Activated CD8-positive, alpha-beta T cell treated with anti-CD3 and anti-CD28 coated beads for 36 hours (primary cell): ENCODE measurements at regions not wholly inside any gene's neighbourhood (a gene's known extent, or its start where the extent isn't known, plus 50 kb on each side); places are given as distances from the start of the nearest gene placed in this dataset.

Experiments used
- ATAC-seq: fragments of 200-7000 bp; cut with Tn5 transposase; one replicate; pipeline ENCODE4 v1.10.0; 2021; ENCODE audit warnings: mild to moderate bottlenecking, moderate library complexity
- CTCF ChIA-PET: fragments of 350-600 bp; sonication (Branson Sonifier 250); formaldehyde crosslinking; loops from one replicate; lab custom pipeline; 2021; ENCODE audit warnings: antibody characterized with exemption; lab: Charles Lee
- POLR2A ChIA-PET: fragments of 350-600 bp; sonication (Branson Sonifier 250); formaldehyde crosslinking; loops from one replicate; lab custom pipeline; 2021; ENCODE audit warnings: antibody characterized with exemption; lab: Charles Lee
- DNase-seq: peaks from one replicate; pipeline ENCODE4 v3.0.0-alpha.2; 2020
- H3K27ac Mint-ChIP-seq: one replicate; pipeline ENCODE4 v1.8.0; 2021; ENCODE audit warnings: mild to moderate bottlenecking, mixed read lengths
- H3K27me3 Mint-ChIP-seq: one replicate; pipeline ENCODE4 v1.8.0; 2021; ENCODE audit warnings: mixed read lengths
- H3K36me3 Mint-ChIP-seq: one replicate; pipeline ENCODE4 v1.8.0; 2021; ENCODE audit warnings: low read depth, mixed read lengths
- H3K4me1 Mint-ChIP-seq: one replicate; pipeline ENCODE4 v1.8.0; 2021; ENCODE audit warnings: low read depth, mixed read lengths
- H3K4me3 Mint-ChIP-seq: one replicate; pipeline ENCODE4 v1.8.0; 2021; ENCODE audit warnings: mild to moderate bottlenecking, moderate library complexity, mixed read lengths
- H3K9me3 Mint-ChIP-seq: one replicate; pipeline ENCODE4 v1.8.0; 2021; ENCODE audit warnings: mixed read lengths
- intact Hi-C: fragments of 100-400 bp; cut with micrococcal nuclease; formaldehyde crosslinking; loops from one replicate; pipeline ENCODE4 v1.10.0; 2022
- TF ChIP-seq, protein P1 (sequence below): fragments of 200-600 bp; IDR thresholded peaks from one replicate; pipeline ENCODE4 v1.8.0; 2022; ENCODE audit warnings: antibody characterized with exemption, mild to moderate bottlenecking

- TF ChIP-seq, protein P1, sequence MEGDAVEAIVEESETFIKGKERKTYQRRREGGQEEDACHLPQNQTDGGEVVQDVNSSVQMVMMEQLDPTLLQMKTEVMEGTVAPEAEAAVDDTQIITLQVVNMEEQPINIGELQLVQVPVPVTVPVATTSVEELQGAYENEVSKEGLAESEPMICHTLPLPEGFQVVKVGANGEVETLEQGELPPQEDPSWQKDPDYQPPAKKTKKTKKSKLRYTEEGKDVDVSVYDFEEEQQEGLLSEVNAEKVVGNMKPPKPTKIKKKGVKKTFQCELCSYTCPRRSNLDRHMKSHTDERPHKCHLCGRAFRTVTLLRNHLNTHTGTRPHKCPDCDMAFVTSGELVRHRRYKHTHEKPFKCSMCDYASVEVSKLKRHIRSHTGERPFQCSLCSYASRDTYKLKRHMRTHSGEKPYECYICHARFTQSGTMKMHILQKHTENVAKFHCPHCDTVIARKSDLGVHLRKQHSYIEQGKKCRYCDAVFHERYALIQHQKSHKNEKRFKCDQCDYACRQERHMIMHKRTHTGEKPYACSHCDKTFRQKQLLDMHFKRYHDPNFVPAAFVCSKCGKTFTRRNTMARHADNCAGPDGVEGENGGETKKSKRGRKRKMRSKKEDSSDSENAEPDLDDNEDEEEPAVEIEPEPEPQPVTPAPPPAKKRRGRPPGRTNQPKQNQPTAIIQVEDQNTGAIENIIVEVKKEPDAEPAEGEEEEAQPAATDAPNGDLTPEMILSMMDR = no peak
- no peak overlapping the region for H3K27ac Mint-ChIP-seq
- ChIA-PET CTCF (no interaction called here), POLR2A (no interaction called here)
- intact Hi-C loops = no loop called here
- no peak for ATAC-seq
- H3K9me3 Mint-ChIP-seq = peaks cover 10% of the 10 kb centered on the region
- H3K27me3 Mint-ChIP-seq = peaks cover 9% of the 10 kb centered on the region
- DNase-seq = no peak
- H3K36me3 Mint-ChIP-seq = peaks cover 3% of the 10 kb centered on the region
- no peaks in the 10 kb centered on the region for H3K4me1 Mint-ChIP-seq
- H3K4me3 Mint-ChIP-seq = no peak overlapping the region
Observed at GRCh38 chr14:103201801-103202200, 78.5 kb downstream of the TNFAIP2 start.

- TF ChIP-seq, protein P1 = no peak
- ATAC-seq (no peak), DNase-seq (no peak)
- H3K27me3 Mint-ChIP-seq = peaks cover 29% of the 10 kb centered on the region
- CTCF ChIA-PET = no interaction called here
- POLR2A ChIA-PET = no interaction called here
- intact Hi-C loops = no loop called here
- no peak overlapping the region for H3K4me3 Mint-ChIP-seq
- H3K27ac Mint-ChIP-seq = no peak overlapping the region
- H3K9me3 Mint-ChIP-seq = peaks cover 10% of the 10 kb centered on the region
- H3K36me3 Mint-ChIP-seq = peaks cover 3% of the 10 kb centered on the region
- peaks cover 2% of the 10 kb centered on the region for H3K4me1 Mint-ChIP-seq
Observed at GRCh38 chr14:103204852-103205540, 81.7 kb downstream of the TNFAIP2 start.

- TF ChIP-seq, protein P1 = no peak
- Mint-ChIP-seq H3K36me3 (peaks cover 3% of the 10 kb centered on the region), H3K27me3 (peaks cover 32% of the 10 kb centered on the region), H3K4me3 (no peak overlapping the region), H3K9me3 (peaks cover 10% of the 10 kb centered on the region), H3K4me1 (peaks cover 2% of the 10 kb centered on the region), H3K27ac (no peak overlapping the region)
- ATAC-seq (no peak), DNase-seq (no peak)
- POLR2A ChIA-PET = no interaction called here
- intact Hi-C loops = no loop called here
- CTCF ChIA-PET = no interaction called here
Observed at GRCh38 chr14:103205541-103205906, 82.3 kb downstream of the TNFAIP2 start.

- Mint-ChIP-seq H3K4me3 (no peak overlapping the region), H3K36me3 (peaks cover 3% of the 10 kb centered on the region), H3K9me3 (peaks cover 10% of the 10 kb centered on the region), H3K4me1 (peaks cover 2% of the 10 kb centered on the region), H3K27me3 (peaks cover 33% of the 10 kb centered on the region), H3K27ac (no peak overlapping the region)
- ChIA-PET CTCF (no interaction called here), POLR2A (interaction anchor here (0.6 kb wide), 1 partner anchor 9 kb away, joined by 3 read pairs; no protein-coding TSS in a partner anchor)
- intact Hi-C loops = no loop called here
- ATAC-seq (no peak), DNase-seq (no peak)
- TF ChIP-seq, protein P1 = no peak
Observed at GRCh38 chr14:103206023-103206481, 82.8 kb downstream of the TNFAIP2 start.

DNA sequence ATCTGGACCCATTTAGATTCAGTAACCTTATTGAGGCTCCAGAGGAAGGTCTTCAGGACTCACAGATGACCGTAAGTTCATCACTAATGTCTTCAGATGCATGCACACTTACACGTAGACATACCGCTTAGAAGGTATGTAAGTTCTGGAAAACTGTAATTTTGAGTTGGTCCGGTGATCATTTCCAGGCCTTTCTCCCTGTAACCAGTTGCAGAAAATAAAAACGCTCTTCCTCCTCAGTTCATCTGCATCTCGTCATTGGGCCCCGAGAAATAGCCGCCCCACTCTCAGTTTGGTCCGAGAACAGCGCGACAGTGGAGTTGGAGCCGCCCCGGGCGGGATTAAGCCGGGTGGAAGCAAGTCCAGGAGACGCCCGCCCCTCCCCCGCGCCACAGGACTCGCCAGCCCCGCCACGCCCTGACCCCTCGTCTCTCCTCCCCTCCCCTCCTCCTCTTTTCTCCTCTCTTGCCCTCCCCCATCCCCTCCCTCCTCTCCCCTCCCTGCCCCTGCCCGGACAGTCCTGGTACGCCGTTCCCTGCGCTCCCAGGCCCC is 83.7 kb downstream of the TNFAIP2 start:
- TF ChIP-seq, protein P1 = no peak
- Mint-ChIP-seq H3K4me1 (peaks cover 2% of the 10 kb centered on the region), H3K27ac (no peak overlapping the region), H3K9me3 (peaks cover 10% of the 10 kb centered on the region), H3K36me3 (peaks cover 3% of the 10 kb centered on the region), H3K4me3 (no peak overlapping the region), H3K27me3 (peaks cover 33% of the 10 kb centered on the region)
- intact Hi-C loops = no loop called here
- DNase-seq = no peak
- CTCF ChIA-PET = no interaction called here
- POLR2A ChIA-PET = interaction anchor here (0.6 kb wide), 1 partner anchor 10 kb away, joined by 3 read pairs; no protein-coding TSS in a partner anchor
- no peak for ATAC-seq
